Neural cell (in vitro differentiated cells): ENCODE measurements at regions not wholly inside any gene's neighbourhood (a gene's known extent, or its start where the extent isn't known, plus 50 kb on each side); places are given as distances from the start of the nearest gene placed in this dataset.

ENCODE experiments used
- EP300 ChIP-seq: fragments of 450-650 bp; conservative IDR thresholded peaks from 2 replicates; pipeline ENCODE4 v1.6.1; 2014; ENCODE audit warnings: antibody characterized with exemption, mild to moderate bottlenecking, moderate library complexity; ENCODE audit not compliant: poor library complexity, severe bottlenecking
- EZH2 ChIP-seq: fragments of 200-600, 300-800 bp; shearing (Covaris generic), sonication (generic); IDR thresholded peaks from 2 replicates; pipeline ENCODE4 v1.6.1; 2014; ENCODE audit warnings: antibody characterized with exemption, low read length, borderline replicate concordance, mild to moderate bottlenecking; ENCODE audit not compliant: insufficient read depth, poor library complexity, severe bottlenecking
- POLR2AphosphoS5 ChIP-seq: IDR thresholded peaks from 2 replicates; pipeline ENCODE4 v1.6.1; 2012
- RAD21 ChIP-seq: fragments of 450-650 bp; conservative IDR thresholded peaks from 2 replicates; pipeline ENCODE4 v1.6.1; 2014; ENCODE audit warnings: antibody characterized with exemption, mild to moderate bottlenecking, moderate library complexity
- TF ChIP-seq, protein P1 (sequence below): fragments of 450-650 bp; IDR thresholded peaks from 2 replicates; pipeline ENCODE4 v1.5.1; 2014; ENCODE audit warnings: antibody characterized with exemption, mild to moderate bottlenecking, moderate library complexity; ENCODE audit not compliant: poor library complexity, severe bottlenecking
- TF ChIP-seq, protein P2 (sequence below): IDR thresholded peaks from 2 replicates; pipeline ENCODE4 v1.6.1; 2012; ENCODE audit warnings: borderline replicate concordance

DNA sequence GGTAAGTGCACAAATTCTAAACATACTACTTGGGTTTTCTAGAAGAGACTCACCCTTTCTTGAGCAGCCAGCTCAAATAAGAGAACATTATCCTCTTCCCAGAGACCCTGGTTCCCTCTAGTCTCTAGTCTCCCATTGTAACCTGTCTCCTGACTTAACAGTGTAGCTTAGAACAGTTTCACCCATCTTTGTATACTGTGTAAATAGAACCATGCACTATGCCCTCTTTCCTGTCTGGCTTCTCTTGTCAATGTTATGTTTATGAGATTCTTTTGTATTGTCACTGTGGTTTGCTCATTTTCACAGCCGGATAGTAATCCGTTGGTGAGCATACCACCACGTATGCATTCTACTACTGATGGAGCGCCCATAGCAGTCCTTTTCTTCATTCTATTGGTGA, 227.4 kb upstream of the PLPP4 start:
- TF ChIP-seq POLR2AphosphoS5 (no peak), RAD21 (no peak), EZH2 (no peak), EP300 (no peak)
- TF ChIP-seq, protein P1, sequence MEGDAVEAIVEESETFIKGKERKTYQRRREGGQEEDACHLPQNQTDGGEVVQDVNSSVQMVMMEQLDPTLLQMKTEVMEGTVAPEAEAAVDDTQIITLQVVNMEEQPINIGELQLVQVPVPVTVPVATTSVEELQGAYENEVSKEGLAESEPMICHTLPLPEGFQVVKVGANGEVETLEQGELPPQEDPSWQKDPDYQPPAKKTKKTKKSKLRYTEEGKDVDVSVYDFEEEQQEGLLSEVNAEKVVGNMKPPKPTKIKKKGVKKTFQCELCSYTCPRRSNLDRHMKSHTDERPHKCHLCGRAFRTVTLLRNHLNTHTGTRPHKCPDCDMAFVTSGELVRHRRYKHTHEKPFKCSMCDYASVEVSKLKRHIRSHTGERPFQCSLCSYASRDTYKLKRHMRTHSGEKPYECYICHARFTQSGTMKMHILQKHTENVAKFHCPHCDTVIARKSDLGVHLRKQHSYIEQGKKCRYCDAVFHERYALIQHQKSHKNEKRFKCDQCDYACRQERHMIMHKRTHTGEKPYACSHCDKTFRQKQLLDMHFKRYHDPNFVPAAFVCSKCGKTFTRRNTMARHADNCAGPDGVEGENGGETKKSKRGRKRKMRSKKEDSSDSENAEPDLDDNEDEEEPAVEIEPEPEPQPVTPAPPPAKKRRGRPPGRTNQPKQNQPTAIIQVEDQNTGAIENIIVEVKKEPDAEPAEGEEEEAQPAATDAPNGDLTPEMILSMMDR = no peak
- TF ChIP-seq, protein P2, sequence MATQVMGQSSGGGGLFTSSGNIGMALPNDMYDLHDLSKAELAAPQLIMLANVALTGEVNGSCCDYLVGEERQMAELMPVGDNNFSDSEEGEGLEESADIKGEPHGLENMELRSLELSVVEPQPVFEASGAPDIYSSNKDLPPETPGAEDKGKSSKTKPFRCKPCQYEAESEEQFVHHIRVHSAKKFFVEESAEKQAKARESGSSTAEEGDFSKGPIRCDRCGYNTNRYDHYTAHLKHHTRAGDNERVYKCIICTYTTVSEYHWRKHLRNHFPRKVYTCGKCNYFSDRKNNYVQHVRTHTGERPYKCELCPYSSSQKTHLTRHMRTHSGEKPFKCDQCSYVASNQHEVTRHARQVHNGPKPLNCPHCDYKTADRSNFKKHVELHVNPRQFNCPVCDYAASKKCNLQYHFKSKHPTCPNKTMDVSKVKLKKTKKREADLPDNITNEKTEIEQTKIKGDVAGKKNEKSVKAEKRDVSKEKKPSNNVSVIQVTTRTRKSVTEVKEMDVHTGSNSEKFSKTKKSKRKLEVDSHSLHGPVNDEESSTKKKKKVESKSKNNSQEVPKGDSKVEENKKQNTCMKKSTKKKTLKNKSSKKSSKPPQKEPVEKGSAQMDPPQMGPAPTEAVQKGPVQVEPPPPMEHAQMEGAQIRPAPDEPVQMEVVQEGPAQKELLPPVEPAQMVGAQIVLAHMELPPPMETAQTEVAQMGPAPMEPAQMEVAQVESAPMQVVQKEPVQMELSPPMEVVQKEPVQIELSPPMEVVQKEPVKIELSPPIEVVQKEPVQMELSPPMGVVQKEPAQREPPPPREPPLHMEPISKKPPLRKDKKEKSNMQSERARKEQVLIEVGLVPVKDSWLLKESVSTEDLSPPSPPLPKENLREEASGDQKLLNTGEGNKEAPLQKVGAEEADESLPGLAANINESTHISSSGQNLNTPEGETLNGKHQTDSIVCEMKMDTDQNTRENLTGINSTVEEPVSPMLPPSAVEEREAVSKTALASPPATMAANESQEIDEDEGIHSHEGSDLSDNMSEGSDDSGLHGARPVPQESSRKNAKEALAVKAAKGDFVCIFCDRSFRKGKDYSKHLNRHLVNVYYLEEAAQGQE = no peak
